Spleen (tissue), 11 donors: ENCODE measurements at regions not wholly inside any gene's neighbourhood (a gene's known extent, or its start where the extent isn't known, plus 50 kb on each side); places are given as distances from the start of the nearest gene placed in this dataset.
A peak's percentile ranks its signal among the peaks of the same experiment; 100 is the strongest.

Source experiments
- DNase-seq: peaks from one replicate; pipeline ENCODE4 v3.0.0-alpha.2; 2020
- H3K27ac ChIP-seq, 8 donors: fragments of 200-600 bp; sonication (generic) in 7 of 8; 1 replicate in 4 of 8; 2 replicates in 4 of 8; pipeline versions ENCODE4 v1.5.0 to v1.8.0; 2016 to 2021; ENCODE audit warnings: inconsistent platforms in 4 of 8, mild to moderate bottlenecking in 4 of 8, moderate library complexity in 1 of 8
- H3K27me3 ChIP-seq, 7 donors: fragments of 200-600 bp; sonication (generic) in 6 of 7; replicated peaks in 1 of 7; 1 replicate in 4 of 7; 2 replicates in 3 of 7; pipeline versions ENCODE4 v1.5.0 to v1.8.0; 2016 to 2021; ENCODE audit warnings: inconsistent platforms in 3 of 7, mild to moderate bottlenecking in 1 of 7
- H3K36me3 ChIP-seq, 6 donors: fragments of 200-600 bp; sonication (generic) in 5 of 6; 1 replicate in 4 of 6; 2 replicates in 2 of 6; pipeline versions ENCODE4 v1.5.0 to v1.8.0; 2016 to 2021; ENCODE audit warnings: inconsistent platforms in 2 of 6
- H3K4me1 ChIP-seq, 6 donors: fragments of 200-600 bp; sonication (generic) in 5 of 6; 1 replicate in 3 of 6; 2 replicates in 3 of 6; pipeline versions ENCODE4 v1.5.0 to v1.8.0; 2016 to 2021; ENCODE audit warnings: inconsistent platforms in 3 of 6
- H3K4me3 ChIP-seq, 8 donors: fragments of 200-600 bp; sonication (generic) in 7 of 8; 1 replicate in 4 of 8; 2 replicates in 4 of 8; pipeline versions ENCODE4 v1.5.0 to v1.8.0; 2016 to 2021; ENCODE audit warnings: inconsistent platforms in 4 of 8, mild to moderate bottlenecking in 4 of 8, moderate library complexity in 2 of 8
- H3K9me3 ChIP-seq, 8 donors: fragments of 200-600 bp; sonication (generic) in 7 of 8; 1 replicate in 4 of 8; 2 replicates in 4 of 8; pipeline versions ENCODE4 v1.5.0 to v1.8.0; 2016 to 2021; ENCODE audit warnings: inconsistent platforms in 4 of 8
- POLR2A ChIP-seq, 3 donors: fragments of 450-650 bp; IDR thresholded peaks; one replicate each; pipeline ENCODE4 v1.5.1; 2017; ENCODE audit warnings: antibody characterized with exemption in 3 of 3, mild to moderate bottlenecking in 1 of 3
- POLR2AphosphoS5 ChIP-seq, 3 donors: sonication (generic); formaldehyde crosslinking; IDR thresholded peaks; one replicate each; pipeline ENCODE4 v1.5.1; 2017; ENCODE audit warnings: antibody characterized with exemption in 3 of 3
- WGBS, 5 donors: extraction: QIAGEN DNeasy Blood & Tissue Kit in 3 of 5; methylation state at CpG; one replicate each; pipeline versions ENCODE4 v1.1.5 to v1.1.7; 2013 to 2018; 5-methylcytosine and 5-hydroxymethylcytosine counted together
- intact Hi-C: fragments of 100-400 bp; cut with DNase I; formaldehyde crosslinking; loops from one replicate; pipeline ENCODE4 v1.15.0; 2023; ENCODE audit warnings: low total_unique reads
- TF ChIP-seq, protein P1 (sequence below), 11 experiments: fragments of 200-600 bp in 7 of 11; fragments of 450-650 bp in 4 of 11; sonication (generic) in 4 of 11; IDR thresholded peaks in 8 of 11; conservative IDR thresholded peaks in 3 of 11; 1 replicate in 7 of 11; 2 replicates in 4 of 11; pipeline versions ENCODE4 v1.4.0 to v1.8.0; 2016 to 2021; ENCODE audit warnings: antibody characterized with exemption in 11 of 11, inconsistent platforms in 4 of 11, mild to moderate bottlenecking in 1 of 11
- donor health status: healthy with polysubstance abuse.
- donor health status: DM: no; HTN: no; CAD: no; lungs with moderate emphysema.
- donor health status: DM: no; HTN: no; CAD: no.
- donor health status: Bipolar disorder and iron deficiency.
- donor health status: healthy.
- donor health status: DM: no; HTN: no; CAD: no.
- donor health status: DM: yes; HTN: yes; CAD: no.

DNA sequence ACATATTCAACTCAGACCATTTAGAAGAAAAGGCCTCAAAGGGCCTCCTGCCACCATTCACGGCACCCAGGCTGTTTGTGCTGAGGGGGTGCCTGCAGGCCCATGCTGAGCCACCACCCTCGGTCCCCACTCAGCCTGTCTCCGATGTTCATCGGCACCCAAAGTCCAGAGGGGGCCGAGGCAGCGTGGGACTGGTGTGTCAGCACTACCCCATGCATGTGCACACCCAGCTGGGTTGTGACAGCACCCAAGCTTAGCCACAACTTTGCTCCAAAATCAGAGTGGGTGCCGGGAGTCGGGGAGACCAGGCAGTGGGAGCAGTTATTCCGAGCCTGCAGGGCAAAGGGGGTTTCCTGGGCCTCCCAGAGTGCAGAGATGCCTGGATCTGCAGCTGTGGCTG lies 508.5 kb upstream of the ZNF717 start:
- Histone ChIP-seq H3K4me3 (no peak overlapping the region), H3K4me1 (no peaks in the 10 kb centered on the region), H3K36me3 (no peaks in the 10 kb centered on the region), H3K9me3 (peaks cover 0 to 55% (median 26%) of the 10 kb centered on the region in 8 donors), H3K27me3 (no peaks in the 10 kb centered on the region), H3K27ac (no peak overlapping the region)
- intact Hi-C loops = no loop called here
- DNase-seq = peak; percentile 67
- 84 to 95% (median 89%) methylated on average over 6 to 9 of the region's 9 CpGs for WGBS, 5 donors
- TF ChIP-seq, protein P1, sequence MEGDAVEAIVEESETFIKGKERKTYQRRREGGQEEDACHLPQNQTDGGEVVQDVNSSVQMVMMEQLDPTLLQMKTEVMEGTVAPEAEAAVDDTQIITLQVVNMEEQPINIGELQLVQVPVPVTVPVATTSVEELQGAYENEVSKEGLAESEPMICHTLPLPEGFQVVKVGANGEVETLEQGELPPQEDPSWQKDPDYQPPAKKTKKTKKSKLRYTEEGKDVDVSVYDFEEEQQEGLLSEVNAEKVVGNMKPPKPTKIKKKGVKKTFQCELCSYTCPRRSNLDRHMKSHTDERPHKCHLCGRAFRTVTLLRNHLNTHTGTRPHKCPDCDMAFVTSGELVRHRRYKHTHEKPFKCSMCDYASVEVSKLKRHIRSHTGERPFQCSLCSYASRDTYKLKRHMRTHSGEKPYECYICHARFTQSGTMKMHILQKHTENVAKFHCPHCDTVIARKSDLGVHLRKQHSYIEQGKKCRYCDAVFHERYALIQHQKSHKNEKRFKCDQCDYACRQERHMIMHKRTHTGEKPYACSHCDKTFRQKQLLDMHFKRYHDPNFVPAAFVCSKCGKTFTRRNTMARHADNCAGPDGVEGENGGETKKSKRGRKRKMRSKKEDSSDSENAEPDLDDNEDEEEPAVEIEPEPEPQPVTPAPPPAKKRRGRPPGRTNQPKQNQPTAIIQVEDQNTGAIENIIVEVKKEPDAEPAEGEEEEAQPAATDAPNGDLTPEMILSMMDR (IDR thresholded peaks at IDR 0.05 in 8 of 11, conservative IDR thresholded peaks at IDR 0.05 in 3 of 11) = no peak
- TF ChIP-seq POLR2A (IDR thresholded peaks at IDR 0.05) (no peak), POLR2AphosphoS5 (IDR thresholded peaks at IDR 0.05) (no peak)

DNA sequence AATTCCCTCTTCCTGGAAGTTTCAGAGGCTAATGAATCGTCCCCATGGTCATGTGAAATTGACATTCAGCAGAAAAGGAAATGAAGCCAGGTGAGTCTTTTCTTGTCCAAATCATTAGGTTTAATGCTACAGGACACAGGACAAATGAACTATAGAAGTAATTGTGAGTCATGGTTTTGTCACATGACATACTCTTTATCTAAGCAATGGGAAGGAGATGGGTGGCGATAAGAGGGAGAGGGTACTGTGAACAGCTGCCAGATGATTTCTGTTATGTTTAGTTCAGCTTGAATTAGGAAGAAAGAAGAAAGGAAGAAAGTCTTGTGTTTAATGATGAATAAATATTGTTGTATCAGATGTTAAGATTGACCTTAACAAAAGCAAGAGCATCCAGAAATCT lies 515.4 kb upstream of the ZNF717 start:
- Histone ChIP-seq H3K27me3 (no peaks in the 10 kb centered on the region), H3K4me1 (no peaks in the 10 kb centered on the region), H3K4me3 (no peak overlapping the region), H3K27ac (no peak overlapping the region), H3K36me3 (no peaks in the 10 kb centered on the region), H3K9me3 (peaks cover 0 to 10% (median 4%) of the 10 kb centered on the region in 8 donors)
- DNase-seq = no peak
- WGBS, 5 donors = 67 to 86% (median 75%) methylated on average over 2 of the region's 2 CpGs
- TF ChIP-seq POLR2A (IDR thresholded peaks at IDR 0.05) (no peak), POLR2AphosphoS5 (IDR thresholded peaks at IDR 0.05) (no peak)
- TF ChIP-seq, protein P1 (IDR thresholded peaks at IDR 0.05 in 8 of 11, conservative IDR thresholded peaks at IDR 0.05 in 3 of 11) = no peak
- intact Hi-C loops = no loop called here

DNA sequence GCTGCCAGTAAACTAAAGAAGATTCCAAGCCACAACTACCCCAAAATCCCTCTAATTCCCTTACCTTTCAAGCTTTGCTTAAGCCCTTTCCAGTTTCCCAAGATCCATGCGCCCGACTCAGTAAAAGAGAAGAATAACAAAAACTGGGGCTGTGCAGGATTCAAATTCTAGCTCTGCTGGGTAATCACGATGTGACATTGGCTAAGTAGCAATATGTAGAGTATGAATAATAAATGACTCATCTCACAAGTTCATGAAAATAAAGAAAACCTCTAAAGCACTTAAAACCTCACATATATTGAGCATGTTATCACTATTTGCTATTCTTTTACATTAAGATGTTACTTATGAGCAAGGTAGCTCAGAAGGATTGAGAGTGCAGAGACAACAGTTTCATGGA lies 522.2 kb upstream of the ZNF717 start:
- no peak overlapping the region for H3K27ac ChIP-seq
- TF ChIP-seq POLR2AphosphoS5 (IDR thresholded peaks at IDR 0.05) = no peak
- TF ChIP-seq POLR2A (IDR thresholded peaks at IDR 0.05) = no peak
- TF ChIP-seq, protein P1 (IDR thresholded peaks at IDR 0.05 in 8 of 11, conservative IDR thresholded peaks at IDR 0.05 in 3 of 11) = no peak
- H3K4me3 ChIP-seq = no peak overlapping the region
- no peak for DNase-seq
- H3K9me3 ChIP-seq = peaks cover 0 to 11% (median 0%) of the 10 kb centered on the region in 8 donors
- H3K4me1 ChIP-seq = no peaks in the 10 kb centered on the region
- WGBS, 5 donors = 84 to 94% (median 89%) methylated on average over 3 of the region's 3 CpGs
- no peaks in the 10 kb centered on the region for H3K36me3 ChIP-seq
- intact Hi-C loops = no loop called here
- H3K27me3 ChIP-seq = no peaks in the 10 kb centered on the region

DNA sequence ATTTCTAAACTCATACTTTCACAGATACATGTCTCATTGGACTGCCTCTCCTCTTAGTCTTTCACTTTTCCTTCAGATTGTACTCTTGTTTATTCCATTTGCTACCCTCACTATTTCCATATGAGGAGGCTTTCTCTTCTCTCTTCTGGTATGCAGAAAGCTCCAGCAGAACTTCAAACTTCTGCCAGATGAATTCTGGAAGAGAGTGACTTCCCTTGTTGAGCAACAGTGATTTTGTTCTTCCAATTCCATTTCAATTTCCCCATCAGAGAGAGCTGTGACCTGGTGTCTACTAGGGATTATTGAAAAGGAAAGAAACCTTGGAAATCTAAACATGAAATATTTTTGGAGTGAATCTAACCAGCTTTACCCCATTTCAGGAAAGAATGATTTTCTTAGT lies 523.2 kb upstream of the ZNF717 start:
- H3K4me3 ChIP-seq = no peak overlapping the region
- H3K9me3 ChIP-seq = peaks cover 0 to 11% (median 0%) of the 10 kb centered on the region in 8 donors
- no peak for DNase-seq
- H3K27me3 ChIP-seq = no peaks in the 10 kb centered on the region
- no peaks in the 10 kb centered on the region for H3K4me1 ChIP-seq
- no peaks in the 10 kb centered on the region for H3K36me3 ChIP-seq
- no peak for TF ChIP-seq POLR2AphosphoS5 (IDR thresholded peaks at IDR 0.05)
- no peak for TF ChIP-seq POLR2A (IDR thresholded peaks at IDR 0.05)
- TF ChIP-seq, protein P1 (IDR thresholded peaks at IDR 0.05 in 8 of 11, conservative IDR thresholded peaks at IDR 0.05 in 3 of 11) = no peak
- intact Hi-C loops = no loop called here
- H3K27ac ChIP-seq = no peak overlapping the region
